HL-60 (cell line): ENCODE measurements at regions not wholly inside any gene's neighbourhood (a gene's known extent, or its start where the extent isn't known, plus 50 kb on each side); places are given as distances from the start of the nearest gene placed in this dataset.
"Not testable (repeated sequence)": the region's sequence is repeated elsewhere in the genome, so short reads cannot be mapped to it uniquely, and the experiment has no call there.

Experiments
- GABPA ChIP-seq: IDR thresholded peaks from 2 replicates; pipeline ENCODE4 v1.6.1; 2012; ENCODE audit warnings: low read depth
- POLR2AphosphoS5 ChIP-seq: IDR thresholded peaks from 2 replicates; pipeline ENCODE4 v1.6.1; 2012; ENCODE audit warnings: low read depth
- REST ChIP-seq: IDR thresholded peaks from 2 replicates; pipeline ENCODE4 v1.6.1; 2012; ENCODE audit warnings: low read depth; ENCODE audit not compliant: insufficient replicate concordance
- SPI1 ChIP-seq: IDR thresholded peaks from 2 replicates; pipeline ENCODE4 v1.6.1; 2012; ENCODE audit warnings: low read depth, mild to moderate bottlenecking, borderline replicate concordance
- TF ChIP-seq, protein P1 (sequence below): IDR thresholded peaks from one replicate; pipeline ENCODE4 v1.5.1; 2011; ENCODE audit warnings: low read length, control low read depth, inconsistent platforms; ENCODE audit not compliant: insufficient read depth

DNA sequence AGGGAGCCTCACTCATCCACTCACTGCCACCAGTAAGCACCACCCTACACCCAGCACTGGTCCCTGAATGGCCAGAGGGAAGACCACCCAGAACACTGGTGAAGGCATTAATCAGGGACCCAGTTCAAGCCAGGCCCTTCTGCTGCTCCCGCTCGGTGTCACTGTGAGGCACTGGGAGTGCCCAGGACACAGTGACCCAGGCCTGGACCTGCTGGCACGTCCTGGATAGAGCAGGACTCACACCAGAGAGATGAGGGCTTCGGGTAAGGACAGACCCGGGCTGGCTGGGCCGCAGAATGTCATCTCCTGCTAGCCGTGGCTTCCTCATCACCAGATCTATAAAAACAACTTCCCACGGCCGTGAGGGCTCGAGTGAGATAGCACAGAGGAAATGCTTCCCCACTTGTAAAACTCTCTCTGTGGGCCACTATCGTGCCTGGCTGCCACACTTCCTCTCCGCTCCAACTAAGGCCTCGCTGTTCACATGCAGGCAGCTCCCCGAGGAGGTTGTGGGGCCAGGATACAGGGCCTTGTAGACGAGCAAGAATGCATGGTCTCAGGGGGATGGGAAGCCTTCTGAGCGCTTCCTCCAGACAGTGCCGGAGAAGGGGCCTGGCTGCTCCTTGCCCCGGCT lies 158.1 kb downstream of the NPIPB11 start:
- TF ChIP-seq, protein P1, sequence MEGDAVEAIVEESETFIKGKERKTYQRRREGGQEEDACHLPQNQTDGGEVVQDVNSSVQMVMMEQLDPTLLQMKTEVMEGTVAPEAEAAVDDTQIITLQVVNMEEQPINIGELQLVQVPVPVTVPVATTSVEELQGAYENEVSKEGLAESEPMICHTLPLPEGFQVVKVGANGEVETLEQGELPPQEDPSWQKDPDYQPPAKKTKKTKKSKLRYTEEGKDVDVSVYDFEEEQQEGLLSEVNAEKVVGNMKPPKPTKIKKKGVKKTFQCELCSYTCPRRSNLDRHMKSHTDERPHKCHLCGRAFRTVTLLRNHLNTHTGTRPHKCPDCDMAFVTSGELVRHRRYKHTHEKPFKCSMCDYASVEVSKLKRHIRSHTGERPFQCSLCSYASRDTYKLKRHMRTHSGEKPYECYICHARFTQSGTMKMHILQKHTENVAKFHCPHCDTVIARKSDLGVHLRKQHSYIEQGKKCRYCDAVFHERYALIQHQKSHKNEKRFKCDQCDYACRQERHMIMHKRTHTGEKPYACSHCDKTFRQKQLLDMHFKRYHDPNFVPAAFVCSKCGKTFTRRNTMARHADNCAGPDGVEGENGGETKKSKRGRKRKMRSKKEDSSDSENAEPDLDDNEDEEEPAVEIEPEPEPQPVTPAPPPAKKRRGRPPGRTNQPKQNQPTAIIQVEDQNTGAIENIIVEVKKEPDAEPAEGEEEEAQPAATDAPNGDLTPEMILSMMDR: not testable (repeated sequence)
- not testable (repeated sequence) for TF ChIP-seq REST, POLR2AphosphoS5, GABPA, SPI1
